Fibroblast of lung (primary cell): ENCODE measurements at regions not wholly inside any gene's neighbourhood (a gene's known extent, or its start where the extent isn't known, plus 50 kb on each side); places are given as distances from the start of the nearest gene placed in this dataset.

Experiments used
- CTCF ChIP-seq, 2 donors: IDR thresholded peaks in 1 of 2; conservative IDR thresholded peaks in 1 of 2; 1 replicate in 1 of 2; 2 replicates in 1 of 2; pipeline ENCODE4 v1.5.1; 2011 to 2012; ENCODE audit warnings: low read length in 2 of 2, control low read depth in 1 of 2, inconsistent platforms in 1 of 2, low read depth in 1 of 2, mild to moderate bottlenecking in 1 of 2
- EZH2 ChIP-seq: IDR thresholded peaks from 2 replicates; pipeline ENCODE4 v1.5.1; 2012; ENCODE audit warnings: low read length, control low read depth, mild to moderate bottlenecking; ENCODE audit errors: missing control alignments

GRCh38 chr14:101088395-101088667 is 184.8 kb upstream of the RTL1 start:
- no peak for TF ChIP-seq CTCF (conservative IDR thresholded peaks at IDR 0.05 in 1 of 2, IDR thresholded peaks at IDR 0.05 in 1 of 2; ENCODE audit: low read depth in 1 of 2, low read length in 2 of 2)
- no peak for TF ChIP-seq EZH2
